Ishikawa (cell line): ENCODE measurements at regions not wholly inside any gene's neighbourhood (a gene's known extent, or its start where the extent isn't known, plus 50 kb on each side); places are given as distances from the start of the nearest gene placed in this dataset.

Experiments
- CEBPB ChIP-seq: IDR thresholded peaks from 2 replicates; pipeline ENCODE4 v1.6.1; 2012
- EP300 ChIP-seq: IDR thresholded peaks from 2 replicates; pipeline ENCODE4 v1.6.1; 2012; ENCODE audit warnings: borderline replicate concordance
- FOXM1 ChIP-seq: IDR thresholded peaks from 2 replicates; pipeline ENCODE4 v1.6.1; 2012; ENCODE audit warnings: low read depth, borderline replicate concordance
- MAX ChIP-seq: IDR thresholded peaks from 2 replicates; pipeline ENCODE4 v1.6.1; 2012
- NFIC ChIP-seq: IDR thresholded peaks from 2 replicates; pipeline ENCODE4 v1.6.1; 2012
- TAF1 ChIP-seq: IDR thresholded peaks from 2 replicates; pipeline ENCODE4 v1.6.1; 2012; ENCODE audit warnings: low read depth, mild to moderate bottlenecking
- TCF12 ChIP-seq: IDR thresholded peaks from 2 replicates; pipeline ENCODE4 v1.6.1; 2012; ENCODE audit warnings: low read depth
- TEAD4 ChIP-seq: IDR thresholded peaks from 2 replicates; pipeline ENCODE4 v1.6.1; 2012
- YY1 ChIP-seq: IDR thresholded peaks from 2 replicates; pipeline ENCODE4 v1.6.1; 2012; ENCODE audit warnings: low read depth
- TF ChIP-seq, protein P1 (sequence below): IDR thresholded peaks from 2 replicates; pipeline ENCODE4 v1.6.1; 2012; ENCODE audit warnings: low read depth, mild to moderate bottlenecking

- no peak for TF ChIP-seq MAX
- TF ChIP-seq, protein P1, sequence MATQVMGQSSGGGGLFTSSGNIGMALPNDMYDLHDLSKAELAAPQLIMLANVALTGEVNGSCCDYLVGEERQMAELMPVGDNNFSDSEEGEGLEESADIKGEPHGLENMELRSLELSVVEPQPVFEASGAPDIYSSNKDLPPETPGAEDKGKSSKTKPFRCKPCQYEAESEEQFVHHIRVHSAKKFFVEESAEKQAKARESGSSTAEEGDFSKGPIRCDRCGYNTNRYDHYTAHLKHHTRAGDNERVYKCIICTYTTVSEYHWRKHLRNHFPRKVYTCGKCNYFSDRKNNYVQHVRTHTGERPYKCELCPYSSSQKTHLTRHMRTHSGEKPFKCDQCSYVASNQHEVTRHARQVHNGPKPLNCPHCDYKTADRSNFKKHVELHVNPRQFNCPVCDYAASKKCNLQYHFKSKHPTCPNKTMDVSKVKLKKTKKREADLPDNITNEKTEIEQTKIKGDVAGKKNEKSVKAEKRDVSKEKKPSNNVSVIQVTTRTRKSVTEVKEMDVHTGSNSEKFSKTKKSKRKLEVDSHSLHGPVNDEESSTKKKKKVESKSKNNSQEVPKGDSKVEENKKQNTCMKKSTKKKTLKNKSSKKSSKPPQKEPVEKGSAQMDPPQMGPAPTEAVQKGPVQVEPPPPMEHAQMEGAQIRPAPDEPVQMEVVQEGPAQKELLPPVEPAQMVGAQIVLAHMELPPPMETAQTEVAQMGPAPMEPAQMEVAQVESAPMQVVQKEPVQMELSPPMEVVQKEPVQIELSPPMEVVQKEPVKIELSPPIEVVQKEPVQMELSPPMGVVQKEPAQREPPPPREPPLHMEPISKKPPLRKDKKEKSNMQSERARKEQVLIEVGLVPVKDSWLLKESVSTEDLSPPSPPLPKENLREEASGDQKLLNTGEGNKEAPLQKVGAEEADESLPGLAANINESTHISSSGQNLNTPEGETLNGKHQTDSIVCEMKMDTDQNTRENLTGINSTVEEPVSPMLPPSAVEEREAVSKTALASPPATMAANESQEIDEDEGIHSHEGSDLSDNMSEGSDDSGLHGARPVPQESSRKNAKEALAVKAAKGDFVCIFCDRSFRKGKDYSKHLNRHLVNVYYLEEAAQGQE = no peak
- TF ChIP-seq TCF12 = no peak
- no peak for TF ChIP-seq CEBPB
- no peak for TF ChIP-seq TAF1
- no peak for TF ChIP-seq EP300
- TF ChIP-seq TEAD4 = no peak
- TF ChIP-seq YY1 = no peak
- no peak for TF ChIP-seq NFIC
- no peak for TF ChIP-seq FOXM1
These were observed 426.1 kb upstream of the FANCL start for GRCh38 chr2:58667137-58667774.
